OCI-LY1 (cell line): ENCODE measurements at regions not wholly inside any gene's neighbourhood (a gene's known extent, or its start where the extent isn't known, plus 50 kb on each side); places are given as distances from the start of the nearest gene placed in this dataset.

Experiments
- EZH2 ChIP-seq: fragments of 200-600 bp; sonication (generic), shearing (Covaris generic); IDR thresholded peaks from 2 replicates; pipeline ENCODE4 v1.8.0; 2017; ENCODE audit warnings: borderline replicate concordance, mixed run types, mild to moderate bottlenecking, antibody characterized with exemption, low read length, moderate library complexity, mixed read lengths
- TF ChIP-seq, protein P1 (sequence below): fragments of 200-600 bp; sonication (generic), shearing (Covaris generic); IDR thresholded peaks from 2 replicates; pipeline ENCODE4 v1.5.1; 2017; ENCODE audit warnings: mild to moderate bottlenecking, antibody characterized with exemption, low read length, moderate library complexity, mixed read lengths

DNA sequence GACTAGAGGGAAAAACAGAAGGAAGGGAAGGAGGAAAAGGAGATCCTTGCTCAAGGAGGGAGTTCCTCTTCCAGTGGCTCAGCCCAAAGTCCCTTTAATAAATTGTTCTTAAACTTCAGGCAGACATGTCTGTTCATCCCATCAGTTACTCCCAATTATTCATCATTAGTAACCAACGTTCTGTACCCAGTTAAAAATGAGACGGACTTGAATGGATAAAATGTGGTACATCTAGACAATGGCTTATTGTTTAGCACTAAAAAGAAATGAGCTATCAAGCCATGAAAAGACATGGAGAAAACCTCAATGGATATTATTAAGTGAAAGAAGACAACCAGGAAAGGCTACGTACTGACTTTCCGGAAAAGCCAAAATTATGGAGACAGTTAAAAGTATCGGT lies 50.8 kb upstream of the ACSL3 start:
- TF ChIP-seq, protein P1, sequence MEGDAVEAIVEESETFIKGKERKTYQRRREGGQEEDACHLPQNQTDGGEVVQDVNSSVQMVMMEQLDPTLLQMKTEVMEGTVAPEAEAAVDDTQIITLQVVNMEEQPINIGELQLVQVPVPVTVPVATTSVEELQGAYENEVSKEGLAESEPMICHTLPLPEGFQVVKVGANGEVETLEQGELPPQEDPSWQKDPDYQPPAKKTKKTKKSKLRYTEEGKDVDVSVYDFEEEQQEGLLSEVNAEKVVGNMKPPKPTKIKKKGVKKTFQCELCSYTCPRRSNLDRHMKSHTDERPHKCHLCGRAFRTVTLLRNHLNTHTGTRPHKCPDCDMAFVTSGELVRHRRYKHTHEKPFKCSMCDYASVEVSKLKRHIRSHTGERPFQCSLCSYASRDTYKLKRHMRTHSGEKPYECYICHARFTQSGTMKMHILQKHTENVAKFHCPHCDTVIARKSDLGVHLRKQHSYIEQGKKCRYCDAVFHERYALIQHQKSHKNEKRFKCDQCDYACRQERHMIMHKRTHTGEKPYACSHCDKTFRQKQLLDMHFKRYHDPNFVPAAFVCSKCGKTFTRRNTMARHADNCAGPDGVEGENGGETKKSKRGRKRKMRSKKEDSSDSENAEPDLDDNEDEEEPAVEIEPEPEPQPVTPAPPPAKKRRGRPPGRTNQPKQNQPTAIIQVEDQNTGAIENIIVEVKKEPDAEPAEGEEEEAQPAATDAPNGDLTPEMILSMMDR, result no peak
- TF ChIP-seq EZH2, result no peak
